ENCODE measurements at regions not wholly inside any gene's neighbourhood (a gene's known extent, or its start where the extent isn't known, plus 50 kb on each side); places are given as distances from the start of the nearest gene placed in this dataset.

DNA sequence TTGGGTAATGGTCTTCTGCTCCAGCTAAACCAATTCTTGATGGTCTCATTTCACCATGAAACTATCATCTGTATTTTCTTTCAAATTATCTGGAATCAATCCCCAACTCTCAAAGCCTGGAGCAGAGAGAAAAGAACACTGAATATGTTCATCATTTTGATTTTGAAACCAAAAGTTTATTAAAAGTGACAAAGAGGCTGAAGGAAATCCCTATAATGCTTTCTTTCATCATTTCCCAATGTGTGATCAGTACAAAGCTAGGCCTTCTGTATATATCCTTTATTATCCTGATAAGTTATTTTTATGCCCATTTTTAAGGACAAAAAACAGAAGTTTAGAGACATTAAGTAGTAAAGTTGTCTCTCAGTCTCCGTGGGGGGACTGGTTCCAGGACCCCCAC, 50.1 kb upstream of the MBNL1 start:
- TF ChIP-seq, protein P1, sequence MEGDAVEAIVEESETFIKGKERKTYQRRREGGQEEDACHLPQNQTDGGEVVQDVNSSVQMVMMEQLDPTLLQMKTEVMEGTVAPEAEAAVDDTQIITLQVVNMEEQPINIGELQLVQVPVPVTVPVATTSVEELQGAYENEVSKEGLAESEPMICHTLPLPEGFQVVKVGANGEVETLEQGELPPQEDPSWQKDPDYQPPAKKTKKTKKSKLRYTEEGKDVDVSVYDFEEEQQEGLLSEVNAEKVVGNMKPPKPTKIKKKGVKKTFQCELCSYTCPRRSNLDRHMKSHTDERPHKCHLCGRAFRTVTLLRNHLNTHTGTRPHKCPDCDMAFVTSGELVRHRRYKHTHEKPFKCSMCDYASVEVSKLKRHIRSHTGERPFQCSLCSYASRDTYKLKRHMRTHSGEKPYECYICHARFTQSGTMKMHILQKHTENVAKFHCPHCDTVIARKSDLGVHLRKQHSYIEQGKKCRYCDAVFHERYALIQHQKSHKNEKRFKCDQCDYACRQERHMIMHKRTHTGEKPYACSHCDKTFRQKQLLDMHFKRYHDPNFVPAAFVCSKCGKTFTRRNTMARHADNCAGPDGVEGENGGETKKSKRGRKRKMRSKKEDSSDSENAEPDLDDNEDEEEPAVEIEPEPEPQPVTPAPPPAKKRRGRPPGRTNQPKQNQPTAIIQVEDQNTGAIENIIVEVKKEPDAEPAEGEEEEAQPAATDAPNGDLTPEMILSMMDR (IDR thresholded peaks at IDR 0.05), result no peak
- no peak for TF ChIP-seq POLR2A (IDR thresholded peaks at IDR 0.05)

All from esophagus squamous epithelium (tissue), 4 donors.